Mucosa of rectum (tissue), 2 donors: ENCODE measurements at regions not wholly inside any gene's neighbourhood (a gene's known extent, or its start where the extent isn't known, plus 50 kb on each side); places are given as distances from the start of the nearest gene placed in this dataset.
"Not testable (repeated sequence)": the region's sequence is repeated elsewhere in the genome, so short reads cannot be mapped to it uniquely, and the experiment has no call there.

Experiments
- H3K27ac ChIP-seq, 2 donors: one replicate each; pipeline ENCODE4 v1.7.0; 2013; ENCODE audit warnings: inconsistent platforms in 2 of 2, low read depth in 2 of 2, low read length in 2 of 2
- H3K27me3 ChIP-seq, 2 donors: one replicate each; pipeline ENCODE4 v1.7.0; 2013; ENCODE audit warnings: low read length in 2 of 2; ENCODE audit not compliant: control insufficient read depth in 2 of 2, insufficient read depth in 2 of 2
- H3K36me3 ChIP-seq, 2 donors: one replicate each; pipeline ENCODE4 v1.7.0; 2013; ENCODE audit warnings: low read length in 2 of 2; ENCODE audit not compliant: control insufficient read depth in 2 of 2, insufficient read depth in 2 of 2
- H3K4me1 ChIP-seq, 2 donors: one replicate each; pipeline ENCODE4 v1.7.0; 2013; ENCODE audit warnings: low read length in 2 of 2, mild to moderate bottlenecking in 1 of 2; ENCODE audit not compliant: control insufficient read depth in 2 of 2, insufficient read depth in 2 of 2
- H3K4me3 ChIP-seq, 2 donors: one replicate each; pipeline ENCODE4 v1.7.0; 2013; ENCODE audit warnings: low read length in 2 of 2
- H3K9ac ChIP-seq, 2 donors: one replicate each; pipeline ENCODE4 v1.7.0; 2013; ENCODE audit warnings: low read length in 2 of 2, low read depth in 1 of 2, mild to moderate bottlenecking in 1 of 2
- H3K9me3 ChIP-seq, 2 donors: one replicate each; pipeline ENCODE4 v1.7.0; 2013; ENCODE audit warnings: low read length in 2 of 2; ENCODE audit not compliant: control insufficient read depth in 2 of 2
- donor health status: healthy.
- donor health status: Normal muscosa, but diverticular disease.

- no peak overlapping the region for H3K27ac ChIP-seq
- H3K9me3 ChIP-seq, result no peaks in the 10 kb centered on the region
- H3K4me3 ChIP-seq, result no peak overlapping the region
- no peaks in the 10 kb centered on the region for H3K4me1 ChIP-seq
- no peak overlapping the region for H3K9ac ChIP-seq
- H3K36me3 ChIP-seq, result no peaks in the 10 kb centered on the region
- H3K27me3 ChIP-seq, result no peaks in the 10 kb centered on the region
Measured at GRCh38 chr16:9622268-9622667, 530.8 kb downstream of the HAPSTR1 start.

GRCh38 chr16:9625122-9625521, 533.7 kb downstream of the HAPSTR1 start:
- Histone ChIP-seq H3K9me3 (no peaks in the 10 kb centered on the region), H3K36me3 (no peaks in the 10 kb centered on the region), H3K27ac (no peak overlapping the region), H3K4me1 (no peaks in the 10 kb centered on the region), H3K27me3 (no peaks in the 10 kb centered on the region), H3K9ac (no peak overlapping the region), H3K4me3 (no peak overlapping the region)

GRCh38 chr16:9627427-9627826, 536.0 kb downstream of the HAPSTR1 start:
- no peak overlapping the region for H3K4me3 ChIP-seq
- H3K9me3 ChIP-seq, result no peaks in the 10 kb centered on the region
- no peaks in the 10 kb centered on the region for H3K27me3 ChIP-seq
- H3K9ac ChIP-seq, result no peak overlapping the region
- no peaks in the 10 kb centered on the region for H3K4me1 ChIP-seq
- no peaks in the 10 kb centered on the region for H3K36me3 ChIP-seq
- no peak overlapping the region for H3K27ac ChIP-seq

- H3K9ac ChIP-seq, result no peak overlapping the region
- no peaks in the 10 kb centered on the region for H3K4me1 ChIP-seq
- H3K27me3 ChIP-seq, result no peaks in the 10 kb centered on the region
- H3K36me3 ChIP-seq, result no peaks in the 10 kb centered on the region
- no peak overlapping the region for H3K27ac ChIP-seq
- H3K4me3 ChIP-seq, result no peak overlapping the region
- no peaks in the 10 kb centered on the region for H3K9me3 ChIP-seq
Measured at GRCh38 chr16:9630119-9630518, 538.7 kb downstream of the HAPSTR1 start.

- H3K4me3 ChIP-seq, result no peak overlapping the region
- H3K36me3 ChIP-seq, result no peaks in the 10 kb centered on the region
- no peaks in the 10 kb centered on the region for H3K27me3 ChIP-seq
- H3K9me3 ChIP-seq, result no peaks in the 10 kb centered on the region
- H3K27ac ChIP-seq, result no peak overlapping the region
- no peak overlapping the region for H3K9ac ChIP-seq
- H3K4me1 ChIP-seq, result no peaks in the 10 kb centered on the region
Measured at GRCh38 chr16:9630985-9631384, 539.5 kb downstream of the HAPSTR1 start.

- H3K27ac ChIP-seq, result no peak overlapping the region
- H3K27me3 ChIP-seq, result no peaks in the 10 kb centered on the region
Measured at GRCh38 chr16:9633844-9634243, 542.4 kb downstream of the HAPSTR1 start.

GRCh38 chr16:9635150-9635720, 543.8 kb downstream of the HAPSTR1 start:
- H3K27ac ChIP-seq, H3K36me3 ChIP-seq, H3K27me3 ChIP-seq, H3K4me1 ChIP-seq, H3K4me3 ChIP-seq, H3K9me3 ChIP-seq, H3K9ac ChIP-seq: not testable (repeated sequence)

More at GRCh38 chr16:9633844-9634243, 542.4 kb downstream of the HAPSTR1 start:
- no peak overlapping the region for H3K4me3 ChIP-seq
- no peaks in the 10 kb centered on the region for H3K4me1 ChIP-seq
- H3K9me3 ChIP-seq, result no peaks in the 10 kb centered on the region
- H3K36me3 ChIP-seq, result no peaks in the 10 kb centered on the region
- H3K9ac ChIP-seq, result no peak overlapping the region

GRCh38 chr16:9644258-9644657, 538.0 kb downstream of the GRIN2A start:
- Histone ChIP-seq H3K4me1 (no peaks in the 10 kb centered on the region), H3K4me3 (no peak overlapping the region), H3K9me3 (no peaks in the 10 kb centered on the region), H3K27ac (no peak overlapping the region), H3K27me3 (no peaks in the 10 kb centered on the region), H3K9ac (no peak overlapping the region), H3K36me3 (no peaks in the 10 kb centered on the region)

- Histone ChIP-seq H3K27me3 (no peaks in the 10 kb centered on the region), H3K36me3 (no peaks in the 10 kb centered on the region), H3K27ac (no peak overlapping the region), H3K9me3 (no peaks in the 10 kb centered on the region), H3K9ac (no peak overlapping the region), H3K4me3 (no peak overlapping the region), H3K4me1 (no peaks in the 10 kb centered on the region)
Measured at GRCh38 chr16:9645911-9646310, 536.3 kb downstream of the GRIN2A start.

GRCh38 chr16:9647981-9648701, 534.1 kb downstream of the GRIN2A start:
- Histone ChIP-seq H3K9me3 (no peaks in the 10 kb centered on the region), H3K27me3 (no peaks in the 10 kb centered on the region), H3K36me3 (no peaks in the 10 kb centered on the region), H3K4me3 (no peak overlapping the region), H3K27ac (no peak overlapping the region), H3K9ac (no peak overlapping the region), H3K4me1 (no peaks in the 10 kb centered on the region)
